ENCODE measurements at regions not wholly inside any gene's neighbourhood (a gene's known extent, or its start where the extent isn't known, plus 50 kb on each side); places are given as distances from the start of the nearest gene placed in this dataset.

DNA sequence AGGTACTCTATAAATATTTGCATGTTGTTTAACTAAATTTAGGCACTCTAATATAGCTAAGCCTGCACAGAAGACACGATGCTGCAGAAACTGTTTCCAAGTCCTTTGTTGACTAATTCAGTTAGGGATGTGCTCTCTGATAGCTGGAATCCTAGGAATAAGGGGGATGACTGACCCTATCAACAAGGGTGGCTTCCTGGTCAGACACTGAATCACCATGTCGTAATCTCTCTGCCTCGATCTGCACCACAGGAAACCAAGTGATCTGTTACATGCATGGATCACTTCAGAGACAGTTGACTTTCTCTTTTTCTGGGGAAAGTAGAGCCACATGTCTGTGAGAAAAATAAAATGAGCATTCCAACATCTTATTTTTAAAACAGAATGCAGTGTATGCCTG, 169.1 kb downstream of the GUCY2F start:
- Histone ChIP-seq H3K27me3 (ENCODE audit: control insufficient read depth, insufficient read depth, low read length) (no peaks in the 10 kb centered on the region), H3K36me3 (ENCODE audit: control insufficient read depth, insufficient read depth, low read length) (no peaks in the 10 kb centered on the region), H3K4me3 (ENCODE audit: low read depth, low read length) (no peak overlapping the region)
- CTCF ChIA-PET: no interaction called here
- TF ChIP-seq, protein P1, sequence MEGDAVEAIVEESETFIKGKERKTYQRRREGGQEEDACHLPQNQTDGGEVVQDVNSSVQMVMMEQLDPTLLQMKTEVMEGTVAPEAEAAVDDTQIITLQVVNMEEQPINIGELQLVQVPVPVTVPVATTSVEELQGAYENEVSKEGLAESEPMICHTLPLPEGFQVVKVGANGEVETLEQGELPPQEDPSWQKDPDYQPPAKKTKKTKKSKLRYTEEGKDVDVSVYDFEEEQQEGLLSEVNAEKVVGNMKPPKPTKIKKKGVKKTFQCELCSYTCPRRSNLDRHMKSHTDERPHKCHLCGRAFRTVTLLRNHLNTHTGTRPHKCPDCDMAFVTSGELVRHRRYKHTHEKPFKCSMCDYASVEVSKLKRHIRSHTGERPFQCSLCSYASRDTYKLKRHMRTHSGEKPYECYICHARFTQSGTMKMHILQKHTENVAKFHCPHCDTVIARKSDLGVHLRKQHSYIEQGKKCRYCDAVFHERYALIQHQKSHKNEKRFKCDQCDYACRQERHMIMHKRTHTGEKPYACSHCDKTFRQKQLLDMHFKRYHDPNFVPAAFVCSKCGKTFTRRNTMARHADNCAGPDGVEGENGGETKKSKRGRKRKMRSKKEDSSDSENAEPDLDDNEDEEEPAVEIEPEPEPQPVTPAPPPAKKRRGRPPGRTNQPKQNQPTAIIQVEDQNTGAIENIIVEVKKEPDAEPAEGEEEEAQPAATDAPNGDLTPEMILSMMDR (IDR thresholded peaks at IDR 0.05; ENCODE audit: insufficient read depth, low read depth, low read length): no peak
- POLR2A ChIA-PET: no interaction called here
- DNase-seq (ENCODE audit: low read depth): no peak

DNA sequence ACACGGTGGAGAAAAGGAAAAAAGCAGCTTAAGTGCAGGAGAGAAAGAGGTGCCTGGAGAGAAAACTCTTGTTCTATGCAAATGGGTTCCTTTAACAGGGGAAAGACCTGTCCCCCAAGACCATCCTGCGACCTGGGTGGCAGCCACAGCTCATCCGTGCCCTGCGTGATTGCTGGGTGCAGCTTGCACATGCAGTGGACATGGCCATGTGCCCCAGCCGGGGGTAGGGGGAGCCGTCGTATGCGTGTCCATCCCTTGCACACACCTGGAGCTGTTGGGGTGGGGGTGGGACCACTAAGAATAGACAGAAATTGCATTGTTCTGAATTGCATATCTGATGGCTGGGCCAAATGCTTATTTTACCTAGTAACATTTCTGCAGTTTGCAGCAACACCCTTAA, 171.9 kb downstream of the GUCY2F start:
- CTCF ChIA-PET: no interaction called here
- TF ChIP-seq, protein P1 (IDR thresholded peaks at IDR 0.05; ENCODE audit: insufficient read depth, low read depth, low read length): no peak
- DNase-seq (ENCODE audit: low read depth): no peak
- Histone ChIP-seq H3K27me3 (ENCODE audit: control insufficient read depth, insufficient read depth, low read length) (no peaks in the 10 kb centered on the region), H3K36me3 (ENCODE audit: control insufficient read depth, insufficient read depth, low read length) (no peaks in the 10 kb centered on the region), H3K4me3 (ENCODE audit: low read depth, low read length) (no peak overlapping the region)
- POLR2A ChIA-PET: no interaction called here

DNA sequence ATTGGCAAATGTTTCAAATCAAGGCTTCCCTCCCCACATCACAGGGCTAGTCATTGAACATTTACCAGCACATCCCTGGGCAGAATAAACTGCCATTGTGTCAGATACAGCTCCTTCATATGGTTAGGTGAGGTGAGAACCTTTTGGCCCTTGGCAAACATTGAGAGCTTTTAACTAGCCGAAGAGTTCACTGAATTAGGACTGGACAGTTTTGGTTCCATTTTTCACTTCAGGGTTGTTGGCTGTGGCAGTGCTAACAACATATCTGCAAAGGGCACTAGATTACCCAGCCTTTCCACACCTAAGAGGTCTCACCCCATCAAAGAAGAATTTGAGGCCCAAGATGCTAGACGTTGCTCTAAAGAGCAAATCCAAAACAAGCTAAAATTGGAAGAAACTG, 180.7 kb downstream of the GUCY2F start:
- no peaks in the 10 kb centered on the region for H3K36me3 ChIP-seq (ENCODE audit: control insufficient read depth, insufficient read depth, low read length)
- no peak overlapping the region for H3K4me3 ChIP-seq (ENCODE audit: low read depth, low read length)
- POLR2A ChIA-PET: no interaction called here
- H3K27me3 ChIP-seq (ENCODE audit: control insufficient read depth, insufficient read depth, low read length): no peaks in the 10 kb centered on the region
- CTCF ChIA-PET: no interaction called here
- DNase-seq (ENCODE audit: low read depth): no peak
- TF ChIP-seq, protein P1 (IDR thresholded peaks at IDR 0.05; ENCODE audit: insufficient read depth, low read depth, low read length): no peak

DNA sequence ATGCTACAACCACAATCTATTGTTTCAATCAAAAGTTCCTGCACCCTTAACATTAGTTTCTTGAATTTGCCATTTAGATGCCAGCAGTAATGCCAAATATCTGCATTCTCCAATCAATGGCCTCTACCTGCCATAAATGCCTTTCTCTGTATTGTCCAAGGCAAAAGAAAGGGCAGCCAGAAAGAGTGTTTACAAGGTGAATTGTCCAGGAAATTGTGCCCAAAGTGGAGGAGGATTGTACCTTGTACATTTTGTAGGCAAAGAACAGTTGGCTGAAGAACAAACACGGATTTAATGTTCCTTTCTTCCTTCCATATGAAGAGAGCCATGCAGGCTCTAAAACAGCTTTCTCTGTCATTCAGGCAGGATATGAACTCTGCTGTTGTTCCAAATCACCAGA, 181.5 kb downstream of the GUCY2F start:
- CTCF ChIA-PET: no interaction called here

DNA sequence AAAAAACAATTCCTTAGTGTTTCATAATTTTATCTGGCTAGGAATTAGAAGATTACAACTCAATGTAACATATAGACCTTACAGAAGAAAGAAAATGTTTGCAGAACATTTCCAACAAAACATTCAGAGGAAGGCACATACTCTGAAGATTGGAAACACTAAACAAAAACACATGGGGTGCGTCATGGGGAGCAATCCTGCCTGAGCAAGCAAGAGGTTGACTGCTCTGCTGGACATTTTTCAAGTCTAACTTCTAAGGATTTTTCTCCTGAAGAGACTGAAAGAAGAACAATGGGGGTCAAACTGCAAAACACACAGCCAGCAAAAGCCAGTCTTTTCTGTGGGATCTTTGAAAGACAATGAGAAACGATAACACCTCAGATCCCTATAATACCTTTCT, 182.8 kb downstream of the GUCY2F start:
- TF ChIP-seq, protein P1 (IDR thresholded peaks at IDR 0.05; ENCODE audit: insufficient read depth, low read depth, low read length): no peak
- POLR2A ChIA-PET: no interaction called here
- Histone ChIP-seq H3K36me3 (ENCODE audit: control insufficient read depth, insufficient read depth, low read length) (no peaks in the 10 kb centered on the region), H3K27me3 (ENCODE audit: control insufficient read depth, insufficient read depth, low read length) (no peaks in the 10 kb centered on the region), H3K4me3 (ENCODE audit: low read depth, low read length) (no peak overlapping the region)
- no peak for DNase-seq (ENCODE audit: low read depth)
- CTCF ChIA-PET: no interaction called here

More for the DNA sequence above, 181.5 kb downstream of the GUCY2F start:
- DNase-seq (ENCODE audit: low read depth): no peak
- H3K27me3 ChIP-seq (ENCODE audit: control insufficient read depth, insufficient read depth, low read length): no peaks in the 10 kb centered on the region
- POLR2A ChIA-PET: no interaction called here
- TF ChIP-seq, protein P1 (IDR thresholded peaks at IDR 0.05; ENCODE audit: insufficient read depth, low read depth, low read length): no peak
- no peak overlapping the region for H3K4me3 ChIP-seq (ENCODE audit: low read depth, low read length)
- H3K36me3 ChIP-seq (ENCODE audit: control insufficient read depth, insufficient read depth, low read length): no peaks in the 10 kb centered on the region
